ENCODE measurements at regions not wholly inside any gene's neighbourhood (a gene's known extent, or its start where the extent isn't known, plus 50 kb on each side); places are given as distances from the start of the nearest gene placed in this dataset.

DNA sequence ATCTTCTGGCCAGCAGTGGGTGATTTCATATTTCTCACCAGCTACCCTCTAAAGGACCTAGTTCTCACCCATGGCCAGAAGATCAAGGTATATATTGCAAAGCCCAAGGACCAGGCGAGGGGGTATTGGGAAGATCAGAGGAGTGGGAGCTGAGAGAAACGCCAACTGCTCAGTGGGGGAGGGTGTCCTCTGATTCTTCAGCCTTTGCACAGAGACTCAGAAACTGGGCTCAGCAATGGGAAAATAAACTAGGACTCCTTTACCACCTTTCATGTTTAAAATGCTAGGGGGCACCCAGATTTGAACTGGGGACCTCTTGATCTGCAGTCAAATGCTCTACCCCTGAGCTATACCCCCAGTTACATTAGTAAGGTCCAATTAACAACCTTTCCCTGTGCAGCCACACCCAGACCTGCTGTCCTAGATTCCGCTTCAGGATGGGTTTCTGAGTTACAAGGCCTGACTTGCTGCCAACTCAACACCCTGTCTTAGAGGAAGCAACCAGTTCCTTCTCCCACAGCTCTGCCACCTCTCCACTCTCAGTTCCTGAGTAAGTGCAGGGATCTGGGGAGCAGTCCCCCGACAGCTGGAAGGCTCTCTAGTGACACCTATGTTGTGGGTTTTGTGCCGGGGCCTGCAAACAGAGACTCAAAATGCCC, 93.5 kb downstream of the ZNF783 start:
- TF ChIP-seq ZNF788 (CRISPR knock-in tag; IDR thresholded peaks at IDR 0.05; ENCODE audit: borderline replicate concordance) = no peak
- TF ChIP-seq HNF4G (IDR thresholded peaks at IDR 0.05; ENCODE audit: borderline replicate concordance, low read depth, low read length) = no peak
- TF ChIP-seq HNF4G (CRISPR knock-in tag; IDR thresholded peaks at IDR 0.05; ENCODE audit: borderline replicate concordance, low read depth) = no peak
- TF ChIP-seq, protein P1, sequence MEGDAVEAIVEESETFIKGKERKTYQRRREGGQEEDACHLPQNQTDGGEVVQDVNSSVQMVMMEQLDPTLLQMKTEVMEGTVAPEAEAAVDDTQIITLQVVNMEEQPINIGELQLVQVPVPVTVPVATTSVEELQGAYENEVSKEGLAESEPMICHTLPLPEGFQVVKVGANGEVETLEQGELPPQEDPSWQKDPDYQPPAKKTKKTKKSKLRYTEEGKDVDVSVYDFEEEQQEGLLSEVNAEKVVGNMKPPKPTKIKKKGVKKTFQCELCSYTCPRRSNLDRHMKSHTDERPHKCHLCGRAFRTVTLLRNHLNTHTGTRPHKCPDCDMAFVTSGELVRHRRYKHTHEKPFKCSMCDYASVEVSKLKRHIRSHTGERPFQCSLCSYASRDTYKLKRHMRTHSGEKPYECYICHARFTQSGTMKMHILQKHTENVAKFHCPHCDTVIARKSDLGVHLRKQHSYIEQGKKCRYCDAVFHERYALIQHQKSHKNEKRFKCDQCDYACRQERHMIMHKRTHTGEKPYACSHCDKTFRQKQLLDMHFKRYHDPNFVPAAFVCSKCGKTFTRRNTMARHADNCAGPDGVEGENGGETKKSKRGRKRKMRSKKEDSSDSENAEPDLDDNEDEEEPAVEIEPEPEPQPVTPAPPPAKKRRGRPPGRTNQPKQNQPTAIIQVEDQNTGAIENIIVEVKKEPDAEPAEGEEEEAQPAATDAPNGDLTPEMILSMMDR (CRISPR knock-in tag; IDR thresholded peaks at IDR 0.05) = peak; percentile 53
- TF ChIP-seq ZNF317 (CRISPR knock-in tag; IDR thresholded peaks at IDR 0.05) = no peak
- TF ChIP-seq MTF1 (CRISPR knock-in tag; IDR thresholded peaks at IDR 0.05) = no peak
- TF ChIP-seq, protein P2, sequence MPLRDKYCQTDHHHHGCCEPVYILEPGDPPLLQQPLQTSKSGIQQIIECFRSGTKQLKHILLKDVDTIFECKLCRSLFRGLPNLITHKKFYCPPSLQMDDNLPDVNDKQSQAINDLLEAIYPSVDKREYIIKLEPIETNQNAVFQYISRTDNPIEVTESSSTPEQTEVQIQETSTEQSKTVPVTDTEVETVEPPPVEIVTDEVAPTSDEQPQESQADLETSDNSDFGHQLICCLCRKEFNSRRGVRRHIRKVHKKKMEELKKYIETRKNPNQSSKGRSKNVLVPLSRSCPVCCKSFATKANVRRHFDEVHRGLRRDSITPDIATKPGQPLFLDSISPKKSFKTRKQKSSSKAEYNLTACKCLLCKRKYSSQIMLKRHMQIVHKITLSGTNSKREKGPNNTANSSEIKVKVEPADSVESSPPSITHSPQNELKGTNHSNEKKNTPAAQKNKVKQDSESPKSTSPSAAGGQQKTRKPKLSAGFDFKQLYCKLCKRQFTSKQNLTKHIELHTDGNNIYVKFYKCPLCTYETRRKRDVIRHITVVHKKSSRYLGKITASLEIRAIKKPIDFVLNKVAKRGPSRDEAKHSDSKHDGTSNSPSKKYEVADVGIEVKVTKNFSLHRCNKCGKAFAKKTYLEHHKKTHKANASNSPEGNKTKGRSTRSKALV (CRISPR knock-in tag; IDR thresholded peaks at IDR 0.05) = no peak
- TF ChIP-seq RNF2 (conservative IDR thresholded peaks at IDR 0.05; ENCODE audit: low read depth) = no peak

Data from HepG2 (cell line).